Heart left ventricle (tissue), 16 donors: ENCODE measurements at regions not wholly inside any gene's neighbourhood (a gene's known extent, or its start where the extent isn't known, plus 50 kb on each side); places are given as distances from the start of the nearest gene placed in this dataset.

Experiments
- ATAC-seq, 4 donors: fragments of 200-7000 bp; cut with Tn5 transposase; one replicate each; pipeline ENCODE4 v1.9.1; 2020 to 2022; ENCODE audit warnings: moderate library complexity in 4 of 4, mild to moderate bottlenecking in 3 of 4, moderate number of reproducible peaks in 1 of 4
- DNase-seq, 5 donors: peaks; one replicate each; pipeline ENCODE4 v3.0.0-alpha.2; 2020
- H3K27ac ChIP-seq, 12 donors: fragments of 200-600 bp; sonication (generic) in 4 of 12; one replicate each; pipeline versions ENCODE4 v1.5.0 to v1.8.0; 2016 to 2022; ENCODE audit warnings: mild to moderate bottlenecking in 2 of 12
- H3K27me3 ChIP-seq, 9 donors: fragments of 200-600 bp; sonication (generic) in 2 of 9; one replicate each; pipeline versions ENCODE4 v1.5.1 to v1.8.0; 2016 to 2022; ENCODE audit warnings: mild to moderate bottlenecking in 3 of 9
- H3K36me3 ChIP-seq, 9 donors: fragments of 200-600 bp; sonication (generic) in 2 of 9; one replicate each; pipeline versions ENCODE4 v1.5.0 to v1.8.0; 2018 to 2022; ENCODE audit warnings: mild to moderate bottlenecking in 2 of 9
- H3K4me1 ChIP-seq, 12 donors: fragments of 200-600 bp; sonication (generic) in 4 of 12; one replicate each; pipeline versions ENCODE4 v1.5.0 to v1.8.0; 2016 to 2022; ENCODE audit warnings: mild to moderate bottlenecking in 3 of 12
- H3K4me3 ChIP-seq, 12 donors: fragments of 200-600 bp; sonication (generic) in 4 of 12; one replicate each; pipeline versions ENCODE4 v1.5.0 to v1.8.0; 2017 to 2022; ENCODE audit warnings: mild to moderate bottlenecking in 9 of 12, moderate library complexity in 4 of 12
- H3K9me3 ChIP-seq, 12 donors: fragments of 200-600 bp; sonication (generic) in 4 of 12; one replicate each; pipeline versions ENCODE4 v1.5.0 to v1.8.0; 2016 to 2022; ENCODE audit warnings: mild to moderate bottlenecking in 1 of 12
- POLR2A ChIP-seq, 2 donors: fragments of 450-650 bp; IDR thresholded peaks; one replicate each; pipeline ENCODE4 v1.6.1; 2017; ENCODE audit warnings: antibody characterized with exemption in 2 of 2, mild to moderate bottlenecking in 2 of 2, moderate library complexity in 2 of 2
- WGBS, 4 donors: extraction: QIAGEN DNeasy Blood & Tissue Kit in 2 of 4; methylation state at CpG; one replicate each; pipeline versions ENCODE4 v1.1.5 to v1.1.7; 2013 to 2018; 5-methylcytosine and 5-hydroxymethylcytosine counted together
- intact Hi-C, 10 donors: fragments of 100-400 bp; cut with DNase I; formaldehyde crosslinking; loops; one replicate each; pipeline versions ENCODE4 v1.11.1 to v1.14.2; 2022
- TF ChIP-seq, protein P1 (sequence below), 12 donors: fragments of 200-600 bp; sonication (generic) in 4 of 12; IDR thresholded peaks; one replicate each; pipeline versions ENCODE4 v1.5.0 to v1.8.0; 2018 to 2022; ENCODE audit warnings: antibody characterized with exemption in 12 of 12, mild to moderate bottlenecking in 5 of 12
- donor health status: ischemic (EF 13 %, LVEDD 7.1; RV severe dilation, severe dysfunction).
- donor health status: healthy with polysubstance abuse.
- donor health status: DM: no; HTN: yes; CAD: no.
- donor health status: DM: no; HTN: no; CAD: no.
- donor health status: ischemic (EF 25% LVEDD 6.9; RV normal size, moderate dysfunction).
- donor health status: ischemic (EF 25% LVEDD 5.7; RV mildly dilated, moderate dysfunction).
- donor health status: healthy.
- donor health status: DM: yes; HTN: yes; CAD: no.
- donor health status: ischemic (EF 35%, LVEDD 5.7; RV mildly dilated, moderate dysfunction).
- donor health status: nonischemic (EF 11% LVEDD 7.7; RV severe dilation, severe dysfunction).
- donor health status: DM: yes; HTN: yes; CAD: no.
- donor health status: PGD.
- donor health status: ischemic (EF 29% LVEDD 5.4; RV normal size, mild dysfunction).
- donor health status: nonischemic (EF 23%, LVEDD 6.1; RV moderate dilation, normal function).

DNA sequence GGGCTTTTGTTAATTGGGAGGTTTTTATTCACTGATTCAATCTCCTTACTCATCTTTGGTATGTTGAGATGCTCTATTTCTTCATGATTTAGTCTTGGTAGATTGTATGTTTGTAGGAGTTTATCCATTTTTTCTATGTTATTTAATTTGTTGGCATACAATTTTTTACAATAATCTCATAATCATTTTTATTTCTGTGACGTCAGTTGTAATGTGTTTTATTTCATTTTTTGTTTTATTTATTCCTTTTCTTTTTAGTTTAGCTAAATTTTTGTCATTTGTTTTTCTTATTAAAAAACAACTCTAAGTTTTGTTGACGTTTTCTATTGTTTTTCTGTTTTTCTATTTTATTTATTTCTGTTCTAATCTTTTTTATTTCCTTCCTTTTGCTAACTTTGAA is 389.8 kb downstream of the HS3ST3B1 start:
- 38 to 54% (median 47%) methylated on average over 2 of the region's 2 CpGs for WGBS, 4 donors
- DNase-seq (no peak), ATAC-seq (no peak)
- Histone ChIP-seq H3K27me3 (no peaks in the 10 kb centered on the region), H3K36me3 (no peaks in the 10 kb centered on the region), H3K27ac (no peak overlapping the region), H3K4me1 (peaks cover 0 to 4% (median 0%) of the 10 kb centered on the region in 12 donors), H3K9me3 (peaks cover 0 to 33% (median 5%) of the 10 kb centered on the region in 12 donors), H3K4me3 (no peak overlapping the region)
- TF ChIP-seq, protein P1, sequence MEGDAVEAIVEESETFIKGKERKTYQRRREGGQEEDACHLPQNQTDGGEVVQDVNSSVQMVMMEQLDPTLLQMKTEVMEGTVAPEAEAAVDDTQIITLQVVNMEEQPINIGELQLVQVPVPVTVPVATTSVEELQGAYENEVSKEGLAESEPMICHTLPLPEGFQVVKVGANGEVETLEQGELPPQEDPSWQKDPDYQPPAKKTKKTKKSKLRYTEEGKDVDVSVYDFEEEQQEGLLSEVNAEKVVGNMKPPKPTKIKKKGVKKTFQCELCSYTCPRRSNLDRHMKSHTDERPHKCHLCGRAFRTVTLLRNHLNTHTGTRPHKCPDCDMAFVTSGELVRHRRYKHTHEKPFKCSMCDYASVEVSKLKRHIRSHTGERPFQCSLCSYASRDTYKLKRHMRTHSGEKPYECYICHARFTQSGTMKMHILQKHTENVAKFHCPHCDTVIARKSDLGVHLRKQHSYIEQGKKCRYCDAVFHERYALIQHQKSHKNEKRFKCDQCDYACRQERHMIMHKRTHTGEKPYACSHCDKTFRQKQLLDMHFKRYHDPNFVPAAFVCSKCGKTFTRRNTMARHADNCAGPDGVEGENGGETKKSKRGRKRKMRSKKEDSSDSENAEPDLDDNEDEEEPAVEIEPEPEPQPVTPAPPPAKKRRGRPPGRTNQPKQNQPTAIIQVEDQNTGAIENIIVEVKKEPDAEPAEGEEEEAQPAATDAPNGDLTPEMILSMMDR (IDR thresholded peaks at IDR 0.05): no peak
- no peak for TF ChIP-seq POLR2A (IDR thresholded peaks at IDR 0.05)
- intact Hi-C loops: no loop called here

DNA sequence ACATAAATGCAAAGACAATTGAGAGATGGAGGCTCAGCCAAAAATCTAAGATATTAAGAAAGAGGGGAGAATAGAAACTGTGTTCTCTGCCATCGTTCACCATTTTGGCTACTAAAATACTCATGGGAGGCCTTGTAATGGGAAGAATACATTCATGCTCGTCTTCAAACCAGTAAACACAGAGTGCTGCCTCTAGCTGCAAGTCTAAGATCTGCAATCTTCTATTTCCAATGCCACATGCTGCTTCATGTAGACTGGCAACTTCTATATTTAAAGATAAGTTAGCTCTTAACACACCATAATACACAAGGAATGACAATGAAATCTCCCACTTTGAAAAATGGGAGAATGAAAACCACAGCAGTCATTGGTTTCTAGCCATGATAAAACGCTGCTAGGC is 387.3 kb downstream of the HS3ST3B1 start:
- intact Hi-C loops: no loop called here
- Histone ChIP-seq H3K4me3 (no peak overlapping the region), H3K4me1 (no peaks in the 10 kb centered on the region), H3K9me3 (peaks cover 0 to 29% (median 5%) of the 10 kb centered on the region in 12 donors), H3K36me3 (no peaks in the 10 kb centered on the region), H3K27ac (no peak overlapping the region), H3K27me3 (no peaks in the 10 kb centered on the region)
- 58 to 69% (median 65%) methylated on average over 3 of the region's 3 CpGs for WGBS, 4 donors
- ATAC-seq (no peak), DNase-seq (no peak)
- no peak for TF ChIP-seq POLR2A (IDR thresholded peaks at IDR 0.05)
- TF ChIP-seq, protein P1 (IDR thresholded peaks at IDR 0.05): no peak

DNA sequence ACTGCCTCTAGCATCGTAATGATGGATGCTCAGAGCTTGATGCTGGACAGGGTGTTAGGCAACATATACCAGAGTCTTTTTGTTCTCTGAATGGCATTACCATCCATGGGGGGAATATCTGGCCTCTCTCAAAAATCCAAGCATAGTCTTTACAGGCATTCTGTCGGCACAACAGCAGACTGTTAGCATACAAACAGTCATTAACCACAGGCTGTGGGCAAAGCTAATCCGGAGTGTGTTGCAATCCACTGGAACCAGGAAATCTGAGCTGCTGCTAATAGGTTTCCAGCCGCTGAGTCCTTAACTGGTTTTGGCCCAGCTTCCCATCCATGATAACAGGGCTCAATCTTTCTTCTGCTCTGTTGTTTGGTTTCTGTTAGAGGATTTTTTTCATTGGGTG is 371.9 kb downstream of the HS3ST3B1 start:
- Histone ChIP-seq H3K27me3 (peaks cover 0 to 7% (median 0%) of the 10 kb centered on the region in 9 donors), H3K27ac (no peak overlapping the region), H3K36me3 (no peaks in the 10 kb centered on the region), H3K4me1 (no peaks in the 10 kb centered on the region), H3K9me3 (peaks cover 0 to 7% (median 0%) of the 10 kb centered on the region in 12 donors), H3K4me3 (no peak overlapping the region)
- intact Hi-C loops: loop anchor here in 1 of 10 donors (10.0 kb wide), 1 partner anchor 68 kb away; no protein-coding TSS in a partner anchor
- WGBS, 4 donors: 13 to 36% (median 26%) methylated on average over 4 of the region's 4 CpGs
- no peak for DNase-seq
- TF ChIP-seq POLR2A (IDR thresholded peaks at IDR 0.05): no peak
- TF ChIP-seq, protein P1 (IDR thresholded peaks at IDR 0.05): no peak
- no peak for ATAC-seq

DNA sequence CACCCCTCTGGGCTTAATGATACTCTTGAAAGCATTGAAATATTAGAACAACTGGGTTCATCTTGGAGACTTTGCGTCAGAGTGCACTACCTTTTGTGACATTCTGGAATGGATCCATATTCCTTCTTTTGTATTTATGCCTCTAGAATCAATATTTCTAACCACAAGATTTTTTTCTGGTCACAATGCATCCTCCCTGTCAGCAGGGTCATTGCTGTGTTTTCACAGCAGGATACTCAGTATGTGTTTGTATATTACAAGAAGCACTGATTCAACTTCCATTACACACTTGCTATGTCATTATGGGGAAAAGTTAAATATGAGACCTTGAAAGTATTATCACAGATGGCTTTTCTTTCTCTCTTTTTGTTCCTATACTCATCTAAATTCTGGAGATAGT is 370.0 kb downstream of the HS3ST3B1 start:
- 90 to 97% (median 95%) methylated on average over 1 of the region's 1 CpG for WGBS, 4 donors
- Histone ChIP-seq H3K4me1 (no peaks in the 10 kb centered on the region), H3K27ac (no peak overlapping the region), H3K4me3 (no peak overlapping the region), H3K27me3 (peaks cover 0 to 7% (median 0%) of the 10 kb centered on the region in 9 donors), H3K9me3 (no peaks in the 10 kb centered on the region), H3K36me3 (no peaks in the 10 kb centered on the region)
- TF ChIP-seq POLR2A (IDR thresholded peaks at IDR 0.05): no peak
- TF ChIP-seq, protein P1 (IDR thresholded peaks at IDR 0.05): no peak
- ATAC-seq (no peak), DNase-seq (no peak)
- intact Hi-C loops: loop anchor here in 1 of 10 donors (10.0 kb wide), 1 partner anchor 66 kb away; no protein-coding TSS in a partner anchor
